A673 (cell line): ENCODE measurements at regions not wholly inside any gene's neighbourhood (a gene's known extent, or its start where the extent isn't known, plus 50 kb on each side); places are given as distances from the start of the nearest gene placed in this dataset.

Experiments used
- EZH2 ChIP-seq: fragments of 200-600 bp; sonication (generic); IDR thresholded peaks from 2 replicates; pipeline ENCODE4 v1.6.1; 2017; ENCODE audit warnings: borderline replicate concordance, low read depth, mild to moderate bottlenecking, mixed read lengths, antibody characterized with exemption, low read length; ENCODE audit not compliant: poor library complexity, severe bottlenecking
- TF ChIP-seq, protein P1 (sequence below): fragments of 300-800, 200-600 bp; sonication (generic); conservative IDR thresholded peaks from 2 replicates; pipeline ENCODE4 v1.5.1; 2017; ENCODE audit warnings: low read depth, mild to moderate bottlenecking, antibody characterized with exemption, low read length, moderate library complexity, mixed read lengths

DNA sequence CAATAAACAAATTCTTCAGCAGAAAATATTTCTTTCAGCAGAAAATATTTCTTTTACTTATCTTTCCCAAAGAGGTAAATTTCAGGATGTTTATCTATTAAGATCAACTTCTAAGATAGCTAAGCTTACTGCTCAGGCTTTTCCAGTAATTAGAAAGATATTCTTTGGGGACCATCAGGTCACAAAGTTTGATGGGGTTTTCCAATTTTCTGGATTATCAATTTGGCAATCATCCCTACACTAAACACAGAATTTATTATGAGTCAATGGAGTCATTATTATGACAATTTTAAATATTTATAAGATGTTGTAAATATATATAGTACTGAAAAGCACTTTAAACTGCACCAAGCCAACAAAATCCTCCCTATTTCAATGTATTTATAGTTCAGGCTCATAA, 137.6 kb downstream of the AKAP11 start:
- TF ChIP-seq, protein P1, sequence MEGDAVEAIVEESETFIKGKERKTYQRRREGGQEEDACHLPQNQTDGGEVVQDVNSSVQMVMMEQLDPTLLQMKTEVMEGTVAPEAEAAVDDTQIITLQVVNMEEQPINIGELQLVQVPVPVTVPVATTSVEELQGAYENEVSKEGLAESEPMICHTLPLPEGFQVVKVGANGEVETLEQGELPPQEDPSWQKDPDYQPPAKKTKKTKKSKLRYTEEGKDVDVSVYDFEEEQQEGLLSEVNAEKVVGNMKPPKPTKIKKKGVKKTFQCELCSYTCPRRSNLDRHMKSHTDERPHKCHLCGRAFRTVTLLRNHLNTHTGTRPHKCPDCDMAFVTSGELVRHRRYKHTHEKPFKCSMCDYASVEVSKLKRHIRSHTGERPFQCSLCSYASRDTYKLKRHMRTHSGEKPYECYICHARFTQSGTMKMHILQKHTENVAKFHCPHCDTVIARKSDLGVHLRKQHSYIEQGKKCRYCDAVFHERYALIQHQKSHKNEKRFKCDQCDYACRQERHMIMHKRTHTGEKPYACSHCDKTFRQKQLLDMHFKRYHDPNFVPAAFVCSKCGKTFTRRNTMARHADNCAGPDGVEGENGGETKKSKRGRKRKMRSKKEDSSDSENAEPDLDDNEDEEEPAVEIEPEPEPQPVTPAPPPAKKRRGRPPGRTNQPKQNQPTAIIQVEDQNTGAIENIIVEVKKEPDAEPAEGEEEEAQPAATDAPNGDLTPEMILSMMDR: no peak
- no peak for TF ChIP-seq EZH2
